RKO (cell line): ENCODE measurements at regions not wholly inside any gene's neighbourhood (a gene's known extent, or its start where the extent isn't known, plus 50 kb on each side); places are given as distances from the start of the nearest gene placed in this dataset.
"Not testable (repeated sequence)": the region's sequence is repeated elsewhere in the genome, so short reads cannot be mapped to it uniquely, and the experiment has no call there.

Experiments used
- DNase-seq: peaks from one replicate; pipeline ENCODE4 v3.0.0-alpha.2; 2016; ENCODE audit warnings: low spot score

- DNase-seq = no peak
Measured at GRCh38 chrX:46165866-46166265, 379.4 kb downstream of the ZNF674 start.

- DNase-seq = no peak
Measured at GRCh38 chrX:46165411-46165810, 379.8 kb downstream of the ZNF674 start.

- DNase-seq = no peak
Measured at GRCh38 chrX:46152756-46153155, 392.5 kb downstream of the ZNF674 start.

GRCh38 chrX:46151332-46151731 is 393.9 kb downstream of the ZNF674 start:
- not testable (repeated sequence) for DNase-seq

- DNase-seq = no peak
Measured at GRCh38 chrX:46144566-46144965, 400.7 kb downstream of the ZNF674 start.

- no peak for DNase-seq
Measured at GRCh38 chrX:46140272-46140671, 404.9 kb downstream of the ZNF674 start.

- DNase-seq = no peak
Measured at GRCh38 chrX:46130247-46130646, 415.0 kb downstream of the ZNF674 start.

GRCh38 chrX:46125111-46125510 is 420.1 kb downstream of the ZNF674 start:
- no peak for DNase-seq

- no peak for DNase-seq
Measured at GRCh38 chrX:46117234-46117633, 428.0 kb downstream of the ZNF674 start.

GRCh38 chrX:46087310-46087709 is 457.9 kb downstream of the ZNF674 start:
- DNase-seq = not testable (repeated sequence)

GRCh38 chrX:46080121-46080520 is 465.1 kb downstream of the ZNF674 start:
- not testable (repeated sequence) for DNase-seq

- DNase-seq = no peak
Measured at GRCh38 chrX:46072791-46073190, 472.4 kb downstream of the ZNF674 start.

- DNase-seq = no peak
Measured at GRCh38 chrX:46072372-46072771, 472.8 kb downstream of the ZNF674 start.

GRCh38 chrX:46070421-46070820 is 474.8 kb downstream of the ZNF674 start:
- DNase-seq = no peak

- no peak for DNase-seq
Measured at GRCh38 chrX:46059316-46059715, 485.9 kb downstream of the ZNF674 start.

GRCh38 chrX:46044486-46044885 is 500.7 kb downstream of the ZNF674 start:
- no peak for DNase-seq

- DNase-seq = no peak
Measured at GRCh38 chrX:46040001-46040400, 505.2 kb downstream of the ZNF674 start.

GRCh38 chrX:46039526-46039925 is 505.7 kb downstream of the ZNF674 start:
- no peak for DNase-seq

GRCh38 chrX:46036508-46036907 is 508.7 kb downstream of the ZNF674 start:
- no peak for DNase-seq

GRCh38 chrX:46034868-46035267 is 510.4 kb downstream of the ZNF674 start:
- no peak for DNase-seq

GRCh38 chrX:46029777-46030176 is 515.4 kb downstream of the ZNF674 start:
- no peak for DNase-seq

GRCh38 chrX:46016296-46016695 is 528.9 kb downstream of the ZNF674 start:
- no peak for DNase-seq

- no peak for DNase-seq
Measured at GRCh38 chrX:46015653-46016052, 529.6 kb downstream of the ZNF674 start.

- no peak for DNase-seq
Measured at GRCh38 chrX:45992402-45993123, 552.7 kb downstream of the ZNF674 start.
